H9 (cell line): ENCODE measurements at regions not wholly inside any gene's neighbourhood (a gene's known extent, or its start where the extent isn't known, plus 50 kb on each side); places are given as distances from the start of the nearest gene placed in this dataset.

Experiments used
- DNase-seq: peaks from one replicate; pipeline ENCODE4 v3.0.0-alpha.2; 2017
- H2AFZ ChIP-seq: one replicate; pipeline ENCODE4 v1.6.1; 2013; ENCODE audit warnings: mild to moderate bottlenecking, low read length, control low read depth, moderate library complexity
- H2AK5ac ChIP-seq: 2 replicates; pipeline ENCODE4 v1.6.1; 2013; ENCODE audit warnings: low read length, control low read depth, mixed read lengths; ENCODE audit not compliant: insufficient read length
- H2BK120ac ChIP-seq: one replicate; pipeline ENCODE4 v1.6.1; 2013; ENCODE audit warnings: low read depth, mild to moderate bottlenecking, low read length, control low read depth, inconsistent platforms; ENCODE audit not compliant: poor library complexity, severe bottlenecking
- H2BK12ac ChIP-seq: 2 replicates; pipeline ENCODE4 v1.6.1; 2013; ENCODE audit warnings: low read length, control low read depth, mixed read lengths, low read depth; ENCODE audit not compliant: insufficient read length
- H2BK15ac ChIP-seq: 2 replicates; pipeline ENCODE4 v1.6.1; 2013; ENCODE audit warnings: low read depth, low read length, control low read depth
- H2BK20ac ChIP-seq: one replicate; pipeline ENCODE4 v1.6.1; 2013; ENCODE audit warnings: low read depth, mild to moderate bottlenecking, low read length, control low read depth, inconsistent platforms; ENCODE audit not compliant: poor library complexity, severe bottlenecking
- H2BK5ac ChIP-seq: 2 replicates; pipeline ENCODE4 v1.6.1; 2013; ENCODE audit warnings: low read length, control low read depth, mixed read lengths; ENCODE audit not compliant: insufficient read length
- H3K14ac ChIP-seq: 2 replicates; pipeline ENCODE4 v1.6.1; 2013; ENCODE audit warnings: low read length, control low read depth; ENCODE audit not compliant: insufficient read depth
- H3K18ac ChIP-seq: 2 replicates; pipeline ENCODE4 v1.6.1; 2013; ENCODE audit warnings: low read depth, mild to moderate bottlenecking, mixed read lengths, low read length, control low read depth; ENCODE audit not compliant: insufficient read length
- H3K23ac ChIP-seq: 2 replicates; pipeline ENCODE4 v1.6.1; 2013; ENCODE audit warnings: low read length, control low read depth, mixed read lengths, low read depth; ENCODE audit not compliant: insufficient read length
- H3K23me2 ChIP-seq: 2 replicates; pipeline ENCODE4 v1.6.1; 2013; ENCODE audit warnings: low read depth, mild to moderate bottlenecking, mixed read lengths, low read length, control low read depth; ENCODE audit not compliant: insufficient read length, poor library complexity, severe bottlenecking
- H3K27ac ChIP-seq: 2 replicates; pipeline ENCODE4 v1.5.1; 2013; ENCODE audit warnings: low read length, control low read depth, mixed read lengths, low read depth; ENCODE audit not compliant: insufficient read length
- H3K27me3 ChIP-seq: 2 replicates; pipeline ENCODE4 v1.6.1; 2013; ENCODE audit warnings: low read length, control low read depth, inconsistent platforms; ENCODE audit not compliant: insufficient read depth
- H3K4ac ChIP-seq: 2 replicates; pipeline ENCODE4 v1.6.1; 2013; ENCODE audit warnings: low read depth, mild to moderate bottlenecking, control low read depth, inconsistent platforms, low read length, moderate library complexity
- H3K4me1 ChIP-seq: 2 replicates; pipeline ENCODE4 v1.6.1; 2013; ENCODE audit warnings: low read length, control low read depth, inconsistent platforms; ENCODE audit not compliant: insufficient read depth
- H3K4me2 ChIP-seq: 2 replicates; pipeline ENCODE4 v1.6.1; 2013; ENCODE audit warnings: low read length, control low read depth, mixed read lengths; ENCODE audit not compliant: insufficient read length, insufficient read depth
- H3K56ac ChIP-seq: 2 replicates; pipeline ENCODE4 v1.6.1; 2013; ENCODE audit warnings: low read depth, mild to moderate bottlenecking, mixed read lengths, low read length, control low read depth; ENCODE audit not compliant: insufficient read length
- H3K79me1 ChIP-seq: 2 replicates; pipeline ENCODE4 v1.6.1; 2013; ENCODE audit warnings: low read depth, mild to moderate bottlenecking, moderate library complexity, low read length, control low read depth, inconsistent platforms; ENCODE audit not compliant: insufficient read depth, poor library complexity, severe bottlenecking
- H3K79me2 ChIP-seq: 2 replicates; pipeline ENCODE4 v1.6.1; 2013; ENCODE audit warnings: low read length, control low read depth, inconsistent platforms; ENCODE audit not compliant: insufficient read depth
- H3K9ac ChIP-seq: 2 replicates; pipeline ENCODE4 v1.6.1; 2013; ENCODE audit warnings: low read length, control low read depth, mixed read lengths; ENCODE audit not compliant: insufficient read length; ENCODE audit errors: extremely low read depth
- H3K9me3 ChIP-seq: one replicate; pipeline ENCODE4 v1.6.1; 2013; ENCODE audit warnings: low read depth, low read length, inconsistent platforms; ENCODE audit not compliant: control insufficient read depth
- H3T11ph ChIP-seq: one replicate; pipeline ENCODE4 v1.6.1; 2013; ENCODE audit warnings: mild to moderate bottlenecking, low read length, control low read depth, inconsistent platforms
- H4K20me1 ChIP-seq: one replicate; pipeline ENCODE4 v1.6.1; 2013; ENCODE audit not compliant: control insufficient read depth, insufficient read length, insufficient read depth
- H4K5ac ChIP-seq: 2 replicates; pipeline ENCODE4 v1.6.1; 2013; ENCODE audit warnings: low read depth, mild to moderate bottlenecking, mixed read lengths, low read length, control low read depth; ENCODE audit not compliant: insufficient read length
- H4K8ac ChIP-seq: replicated peaks from 2 replicates; pipeline ENCODE4 v1.6.1; 2013; ENCODE audit warnings: low read length, control low read depth, mixed read lengths, low read depth; ENCODE audit not compliant: insufficient read length
- H4K91ac ChIP-seq: 2 replicates; pipeline ENCODE4 v1.6.1; 2013; ENCODE audit warnings: low read depth, mild to moderate bottlenecking, moderate library complexity, mixed read lengths, low read length, control low read depth; ENCODE audit not compliant: insufficient read length
- H3K27ac Mint-ChIP-seq, 3 experiments: 2 replicates in 2 of 3; 3 replicates in 1 of 3; pipeline ENCODE4 v1.8.0; 2020 to 2021; ENCODE audit warnings: mixed read lengths in 3 of 3, mild to moderate bottlenecking in 1 of 3, moderate library complexity in 1 of 3
- H3K27me3 Mint-ChIP-seq: 2 replicates; pipeline ENCODE4 v1.8.0; 2021; ENCODE audit warnings: low read depth, mild to moderate bottlenecking, moderate library complexity, mixed read lengths
- H3K36me3 Mint-ChIP-seq, 3 experiments: 2 replicates in 2 of 3; 3 replicates in 1 of 3; pipeline ENCODE4 v1.8.0; 2020 to 2021; ENCODE audit warnings: low read depth in 3 of 3, mixed read lengths in 3 of 3; ENCODE audit not compliant: insufficient read depth in 1 of 3
- H3K4me1 Mint-ChIP-seq, 2 experiments: 2 replicates each; pipeline ENCODE4 v1.8.0; 2020; ENCODE audit warnings: mixed read lengths in 2 of 2
- H3K4me3 Mint-ChIP-seq, 2 experiments: 2 replicates in 1 of 2; 3 replicates in 1 of 2; pipeline ENCODE4 v1.8.0; 2020 to 2021; ENCODE audit warnings: mild to moderate bottlenecking in 2 of 2, mixed read lengths in 2 of 2, moderate library complexity in 1 of 2
- H3K9me3 Mint-ChIP-seq, 2 experiments: 2 replicates in 1 of 2; 3 replicates in 1 of 2; pipeline ENCODE4 v1.8.0; 2020; ENCODE audit warnings: mild to moderate bottlenecking in 2 of 2, mixed read lengths in 2 of 2, moderate library complexity in 1 of 2
- WGBS: extraction: QIAGEN DNeasy Blood & Tissue Kit; methylation state at CpG from one replicate; pipeline ENCODE4 v1.1.7; 2013; ENCODE audit warnings: missing lambda C conversion rate, low lambda C conversion rate, mixed read lengths; ENCODE audit not compliant: insufficient read length; ENCODE audit errors: extremely low coverage; 5-methylcytosine and 5-hydroxymethylcytosine counted together
- TF ChIP-seq, protein P1 (sequence below): fragments of 200-600 bp; sonication (generic); conservative IDR thresholded peaks from 3 replicates; pipeline ENCODE4 v1.8.0; 2021; ENCODE audit warnings: antibody characterized with exemption, mild to moderate bottlenecking

DNA sequence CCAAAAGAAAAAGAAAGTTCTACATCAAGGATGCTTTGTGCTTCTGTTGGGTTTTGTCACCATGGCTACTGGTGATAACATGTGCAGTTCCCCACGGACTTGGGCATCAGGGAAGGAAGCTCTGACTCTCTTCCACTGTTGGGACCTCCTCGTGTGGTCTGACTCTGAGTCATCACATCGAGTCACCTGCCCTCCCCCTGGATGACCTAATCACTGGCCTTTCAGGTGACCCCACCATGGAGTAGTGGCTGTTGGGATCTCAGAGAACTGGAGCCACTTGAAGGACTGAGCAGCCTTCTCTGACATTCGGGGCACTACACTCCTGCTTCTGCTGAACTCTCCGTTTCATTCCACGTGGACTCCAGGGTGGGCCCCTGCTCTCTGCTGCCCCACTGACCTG is 60.8 kb upstream of the DOCK1 start:
- H4K8ac ChIP-seq: no peak overlapping the region
- H3K18ac ChIP-seq: no peak overlapping the region
- H3K27me3 Mint-ChIP-seq: no peaks in the 10 kb centered on the region; the same call in 1 of the 2 replicates
- H3K23ac ChIP-seq: no peak overlapping the region
- H2BK12ac ChIP-seq: no peak overlapping the region
- H3K36me3 Mint-ChIP-seq: no peaks in the 10 kb centered on the region
- no peak overlapping the region for H2AFZ ChIP-seq
- H3K79me1 ChIP-seq: no peaks in the 10 kb centered on the region
- no CpG with 5 or more reads among the region's 6 CpGs for WGBS
- H3K79me2 ChIP-seq: no peaks in the 10 kb centered on the region
- H3K4me1 Mint-ChIP-seq: peaks cover 21 to 22% of the 10 kb centered on the region in 2 experiments
- no peak overlapping the region for H2BK5ac ChIP-seq
- peaks cover 5% of the 10 kb centered on the region; the same call in 1 of the 2 replicates for H3K4me1 ChIP-seq
- H2AK5ac ChIP-seq: no peak overlapping the region
- no peak overlapping the region for H3K9ac ChIP-seq
- H3K9me3 Mint-ChIP-seq: no peaks in the 10 kb centered on the region
- peak overlapping the region; percentile 16; the same call in 1 of the 2 replicates for H3K14ac ChIP-seq
- no peak overlapping the region for H3T11ph ChIP-seq
- H3K56ac ChIP-seq: no peak overlapping the region
- H3K27ac Mint-ChIP-seq: peak overlapping the region in 1 of 3 experiments; percentile 65; a peak in 3 of 7 replicates
- TF ChIP-seq, protein P1, sequence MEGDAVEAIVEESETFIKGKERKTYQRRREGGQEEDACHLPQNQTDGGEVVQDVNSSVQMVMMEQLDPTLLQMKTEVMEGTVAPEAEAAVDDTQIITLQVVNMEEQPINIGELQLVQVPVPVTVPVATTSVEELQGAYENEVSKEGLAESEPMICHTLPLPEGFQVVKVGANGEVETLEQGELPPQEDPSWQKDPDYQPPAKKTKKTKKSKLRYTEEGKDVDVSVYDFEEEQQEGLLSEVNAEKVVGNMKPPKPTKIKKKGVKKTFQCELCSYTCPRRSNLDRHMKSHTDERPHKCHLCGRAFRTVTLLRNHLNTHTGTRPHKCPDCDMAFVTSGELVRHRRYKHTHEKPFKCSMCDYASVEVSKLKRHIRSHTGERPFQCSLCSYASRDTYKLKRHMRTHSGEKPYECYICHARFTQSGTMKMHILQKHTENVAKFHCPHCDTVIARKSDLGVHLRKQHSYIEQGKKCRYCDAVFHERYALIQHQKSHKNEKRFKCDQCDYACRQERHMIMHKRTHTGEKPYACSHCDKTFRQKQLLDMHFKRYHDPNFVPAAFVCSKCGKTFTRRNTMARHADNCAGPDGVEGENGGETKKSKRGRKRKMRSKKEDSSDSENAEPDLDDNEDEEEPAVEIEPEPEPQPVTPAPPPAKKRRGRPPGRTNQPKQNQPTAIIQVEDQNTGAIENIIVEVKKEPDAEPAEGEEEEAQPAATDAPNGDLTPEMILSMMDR: no peak
- H3K4me3 Mint-ChIP-seq: no peak overlapping the region
- H3K27me3 ChIP-seq: no peaks in the 10 kb centered on the region
- no peak overlapping the region for H2BK120ac ChIP-seq
- no peaks in the 10 kb centered on the region for H4K20me1 ChIP-seq
- H3K9me3 ChIP-seq: no peaks in the 10 kb centered on the region
- no peak overlapping the region for H3K4me2 ChIP-seq
- H4K5ac ChIP-seq: no peak overlapping the region
- no peak overlapping the region for H3K4ac ChIP-seq
- no peak overlapping the region for H2BK20ac ChIP-seq
- H3K27ac ChIP-seq: no peak overlapping the region
- H4K91ac ChIP-seq: no peak overlapping the region
- no peak for DNase-seq
- no peaks in the 10 kb centered on the region for H3K23me2 ChIP-seq
- no peak overlapping the region for H2BK15ac ChIP-seq
